Natural killer cell (primary cell): ENCODE measurements at regions not wholly inside any gene's neighbourhood (a gene's known extent, or its start where the extent isn't known, plus 50 kb on each side); places are given as distances from the start of the nearest gene placed in this dataset.

Experiments used
- ATAC-seq, 3 donors: fragments of 150-1000 bp in 2 of 3; fragments of 200-7000 bp in 1 of 3; cut with Tn5 transposase; 1 replicate in 1 of 3; 2 replicates in 2 of 3; pipeline ENCODE4 v1.10.0; 2021; ENCODE audit warnings: mild to moderate bottlenecking in 2 of 3, moderate library complexity in 2 of 3
- DNase-seq, 2 donors: peaks; one replicate each; pipeline versions ENCODE4 v3.0.0 to v3.0.0-alpha.2; 2013 to 2021; ENCODE audit warnings: mixed read lengths in 1 of 2
- H3K27ac ChIP-seq: one replicate; pipeline ENCODE4 v1.5.1; 2013; ENCODE audit warnings: mild to moderate bottlenecking, low read length
- H3K27me3 ChIP-seq: one replicate; pipeline ENCODE4 v1.6.1; 2013; ENCODE audit warnings: low read length; ENCODE audit not compliant: control insufficient read depth, insufficient read depth
- H3K36me3 ChIP-seq: one replicate; pipeline ENCODE4 v1.6.1; 2013; ENCODE audit warnings: low read length; ENCODE audit not compliant: control insufficient read depth, insufficient read depth
- H3K4me1 ChIP-seq: one replicate; pipeline ENCODE4 v1.6.1; 2013; ENCODE audit warnings: low read length; ENCODE audit not compliant: control insufficient read depth, insufficient read depth
- H3K4me3 ChIP-seq: one replicate; pipeline ENCODE4 v1.5.1; 2013; ENCODE audit warnings: low read length
- H3K9me3 ChIP-seq: one replicate; pipeline ENCODE4 v1.6.1; 2013; ENCODE audit warnings: low read length; ENCODE audit not compliant: control insufficient read depth, insufficient read depth
- H3K27ac Mint-ChIP-seq, 2 donors: one replicate each; pipeline ENCODE4 v1.8.0; 2022; ENCODE audit warnings: mild to moderate bottlenecking in 2 of 2, mixed read lengths in 2 of 2, moderate library complexity in 1 of 2
- H3K27me3 Mint-ChIP-seq, 2 donors: one replicate each; pipeline ENCODE4 v1.8.0; 2022; ENCODE audit warnings: low read depth in 2 of 2, mixed read lengths in 2 of 2
- H3K36me3 Mint-ChIP-seq: one replicate; pipeline ENCODE4 v1.8.0; 2022; ENCODE audit warnings: mixed read lengths
- H3K4me1 Mint-ChIP-seq, 2 donors: one replicate each; pipeline ENCODE4 v1.8.0; 2022; ENCODE audit warnings: mixed read lengths in 2 of 2
- H3K4me3 Mint-ChIP-seq: one replicate; pipeline ENCODE4 v1.8.0; 2022; ENCODE audit warnings: mild to moderate bottlenecking, moderate library complexity, mixed read lengths
- H3K9me3 Mint-ChIP-seq, 2 donors: one replicate each; pipeline ENCODE4 v1.8.0; 2022; ENCODE audit warnings: mixed read lengths in 2 of 2
- CTCF ChIP-seq: fragments of 200-600 bp; IDR thresholded peaks from one replicate; pipeline ENCODE4 v1.8.0; 2022; ENCODE audit warnings: antibody characterized with exemption
- WGBS: methylation state at CpG from one replicate; pipeline ENCODE4 v1.1.7; 2013; ENCODE audit warnings: missing lambda C conversion rate; ENCODE audit not compliant: insufficient coverage; 5-methylcytosine and 5-hydroxymethylcytosine counted together
- intact Hi-C: fragments of 100-400 bp; cut with micrococcal nuclease; formaldehyde crosslinking; loops from one replicate; pipeline ENCODE4 v1.14.2; 2022

DNA sequence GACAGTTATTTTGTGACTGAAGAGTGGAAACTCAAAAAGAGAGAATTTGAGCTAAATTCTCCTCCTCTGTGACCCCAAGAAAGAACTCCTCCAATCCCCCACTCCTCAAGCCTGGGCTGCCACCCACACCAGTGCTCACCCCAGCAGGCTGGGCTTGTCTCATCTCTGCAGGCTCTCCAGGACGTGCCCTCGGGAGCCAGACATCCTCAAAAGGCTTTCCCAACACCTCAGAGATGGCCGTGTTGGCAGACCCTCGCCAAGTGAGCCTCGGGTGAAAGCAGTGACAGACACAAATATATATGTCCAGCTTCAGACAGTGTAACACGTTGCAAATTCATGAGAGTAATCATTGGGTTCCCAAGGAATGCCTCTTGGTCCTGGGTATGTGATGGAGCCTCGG is 377.7 kb upstream of the SALL3 start:
- Histone ChIP-seq H3K27me3 (no peaks in the 10 kb centered on the region), H3K4me1 (no peaks in the 10 kb centered on the region), H3K9me3 (no peaks in the 10 kb centered on the region), H3K36me3 (no peaks in the 10 kb centered on the region), H3K27ac (no peak overlapping the region), H3K4me3 (no peak overlapping the region)
- WGBS, result 80% methylated on average over 7 of the region's 7 CpGs
- no peak for DNase-seq
- Mint-ChIP-seq H3K36me3 (no peaks in the 10 kb centered on the region), H3K4me3 (no peak overlapping the region), H3K27ac (no peak overlapping the region), H3K4me1 (peaks cover 0 to 6% of the 10 kb centered on the region in 2 donors), H3K27me3 (peaks cover 0 to 30% of the 10 kb centered on the region in 2 donors), H3K9me3 (peaks cover 0 to 9% of the 10 kb centered on the region in 2 donors)
- TF ChIP-seq CTCF, result no peak
- intact Hi-C loops, result loop anchor here (1.0 kb wide), 1 partner anchor 41 kb away; no protein-coding TSS in a partner anchor
- no peak for ATAC-seq

DNA sequence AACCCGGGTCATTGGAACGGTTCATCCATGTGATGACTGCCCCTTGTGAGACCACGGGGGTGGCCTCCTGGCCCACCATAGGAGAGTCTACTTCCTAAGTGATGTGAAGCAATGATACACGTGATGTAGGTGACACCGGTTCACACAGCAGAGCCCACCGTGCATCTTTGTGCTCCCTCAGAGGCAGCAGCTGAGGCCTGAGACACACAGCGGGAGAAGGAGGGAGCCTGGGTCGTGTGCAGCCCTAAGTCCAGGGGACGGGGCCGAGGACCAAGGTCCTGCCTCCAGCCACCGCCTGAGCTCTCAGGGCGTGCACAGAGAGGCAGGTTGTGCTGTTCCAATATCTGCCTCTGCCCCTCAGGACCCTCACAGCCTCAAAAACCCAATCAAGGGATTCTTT is 377.2 kb upstream of the SALL3 start:
- WGBS, result 87% methylated on average over 12 of the region's 12 CpGs
- H3K4me1 Mint-ChIP-seq, result peaks cover 0 to 6% of the 10 kb centered on the region in 2 donors
- no peak overlapping the region for H3K4me3 ChIP-seq
- H3K9me3 ChIP-seq, result no peaks in the 10 kb centered on the region
- peaks cover 0 to 31% of the 10 kb centered on the region in 2 donors for H3K27me3 Mint-ChIP-seq
- no peaks in the 10 kb centered on the region for H3K27me3 ChIP-seq
- no peaks in the 10 kb centered on the region for H3K36me3 ChIP-seq
- no peak overlapping the region for H3K4me3 Mint-ChIP-seq
- intact Hi-C loops, result no loop called here
- H3K4me1 ChIP-seq, result no peaks in the 10 kb centered on the region
- H3K27ac ChIP-seq, result no peak overlapping the region
- no peaks in the 10 kb centered on the region for H3K36me3 Mint-ChIP-seq
- TF ChIP-seq CTCF, result no peak
- no peak for ATAC-seq
- no peak overlapping the region for H3K27ac Mint-ChIP-seq
- H3K9me3 Mint-ChIP-seq, result peaks cover 0 to 10% of the 10 kb centered on the region in 2 donors
- no peak for DNase-seq

DNA sequence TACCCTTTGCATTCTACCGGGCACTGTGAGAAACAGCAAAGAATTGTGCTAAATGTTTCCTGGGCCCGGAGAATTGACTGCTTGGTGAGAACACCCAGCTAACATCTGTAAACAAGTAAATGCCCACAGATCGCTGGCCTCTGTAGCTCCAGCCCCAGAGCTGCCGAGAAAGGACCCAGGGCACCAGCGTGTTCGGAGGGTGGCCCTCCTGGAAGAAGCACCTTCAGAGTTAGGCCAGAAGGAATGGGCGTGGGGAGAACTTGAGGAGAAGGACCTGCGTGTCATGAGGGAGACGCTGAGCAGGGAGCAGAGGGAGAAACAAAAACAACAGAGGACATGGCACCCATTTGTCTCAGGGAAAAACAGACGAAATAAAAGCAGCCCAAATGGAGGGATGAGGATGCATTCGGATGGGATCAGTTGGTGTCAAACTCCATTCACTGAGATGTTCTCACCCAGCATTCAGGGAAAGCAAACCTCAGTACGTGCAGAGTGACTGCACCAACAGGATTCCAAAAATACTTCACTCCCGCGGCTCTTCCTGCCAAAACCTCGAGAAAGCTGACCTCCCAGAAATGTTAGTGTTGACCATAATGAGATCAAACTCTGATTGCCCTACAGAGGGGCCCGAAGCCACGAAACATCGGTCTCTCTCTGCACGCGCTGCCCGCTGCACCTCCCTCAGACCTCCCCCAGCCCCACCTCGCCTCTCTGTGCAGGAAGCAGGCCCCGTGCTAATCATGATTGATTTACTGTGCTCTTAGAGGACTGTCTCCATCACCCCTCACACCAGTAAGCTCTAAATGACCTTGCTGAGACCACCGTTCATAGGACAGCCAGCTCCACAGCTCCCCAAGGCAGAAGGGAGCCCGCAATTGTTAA is 376.3 kb upstream of the SALL3 start:
- WGBS, result 56% methylated on average over 25 of the region's 25 CpGs
- Mint-ChIP-seq H3K36me3 (no peaks in the 10 kb centered on the region), H3K27me3 (peaks cover 0 to 31% of the 10 kb centered on the region in 2 donors), H3K4me1 (peaks cover 0 to 6% of the 10 kb centered on the region in 2 donors), H3K27ac (no peak overlapping the region), H3K9me3 (peaks cover 0 to 10% of the 10 kb centered on the region in 2 donors), H3K4me3 (no peak overlapping the region)
- DNase-seq (no peak), ATAC-seq (no peak)
- Histone ChIP-seq H3K27ac (no peak overlapping the region), H3K36me3 (no peaks in the 10 kb centered on the region), H3K27me3 (no peaks in the 10 kb centered on the region), H3K4me1 (no peaks in the 10 kb centered on the region), H3K4me3 (no peak overlapping the region), H3K9me3 (no peaks in the 10 kb centered on the region)
- no peak for TF ChIP-seq CTCF
- intact Hi-C loops, result no loop called here
